Sigmoid colon (tissue), 4 donors: ENCODE measurements at regions not wholly inside any gene's neighbourhood (a gene's known extent, or its start where the extent isn't known, plus 50 kb on each side); places are given as distances from the start of the nearest gene placed in this dataset.

Source experiments
- POLR2AphosphoS5 ChIP-seq, 4 donors: sonication (generic); formaldehyde crosslinking; IDR thresholded peaks; one replicate each; pipeline ENCODE4 v1.6.1; 2017; ENCODE audit warnings: antibody characterized with exemption in 4 of 4
- TF ChIP-seq, protein P1 (sequence below), 4 experiments: fragments of 450-650 bp in 3 of 4; fragments of 200-600 bp in 1 of 4; IDR thresholded peaks; one replicate each; pipeline ENCODE4 v1.5.1; 2016 to 2019; ENCODE audit warnings: antibody characterized with exemption in 4 of 4, mild to moderate bottlenecking in 3 of 4, moderate library complexity in 2 of 4

DNA sequence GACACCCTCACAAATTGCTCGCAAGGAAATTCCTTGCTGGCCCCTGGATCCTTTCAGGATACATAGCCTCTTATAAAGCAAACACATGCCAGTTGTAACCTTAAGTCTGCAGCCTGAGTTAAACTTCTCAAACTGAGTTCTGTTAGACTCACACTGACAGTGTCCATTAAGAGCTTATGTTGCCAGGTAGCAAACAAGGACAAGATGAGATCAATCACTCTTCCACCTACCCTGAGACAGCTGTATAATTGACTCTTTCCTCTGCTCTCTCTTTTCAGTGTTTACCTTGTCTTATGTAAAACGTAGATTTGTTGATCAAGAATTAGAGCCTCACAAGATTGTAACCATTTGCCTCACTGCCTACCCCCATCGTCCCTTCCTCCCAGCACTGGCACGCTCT is 359.8 kb downstream of the EPM2A start:
- TF ChIP-seq POLR2AphosphoS5 (IDR thresholded peaks at IDR 0.05): no peak
- TF ChIP-seq, protein P1, sequence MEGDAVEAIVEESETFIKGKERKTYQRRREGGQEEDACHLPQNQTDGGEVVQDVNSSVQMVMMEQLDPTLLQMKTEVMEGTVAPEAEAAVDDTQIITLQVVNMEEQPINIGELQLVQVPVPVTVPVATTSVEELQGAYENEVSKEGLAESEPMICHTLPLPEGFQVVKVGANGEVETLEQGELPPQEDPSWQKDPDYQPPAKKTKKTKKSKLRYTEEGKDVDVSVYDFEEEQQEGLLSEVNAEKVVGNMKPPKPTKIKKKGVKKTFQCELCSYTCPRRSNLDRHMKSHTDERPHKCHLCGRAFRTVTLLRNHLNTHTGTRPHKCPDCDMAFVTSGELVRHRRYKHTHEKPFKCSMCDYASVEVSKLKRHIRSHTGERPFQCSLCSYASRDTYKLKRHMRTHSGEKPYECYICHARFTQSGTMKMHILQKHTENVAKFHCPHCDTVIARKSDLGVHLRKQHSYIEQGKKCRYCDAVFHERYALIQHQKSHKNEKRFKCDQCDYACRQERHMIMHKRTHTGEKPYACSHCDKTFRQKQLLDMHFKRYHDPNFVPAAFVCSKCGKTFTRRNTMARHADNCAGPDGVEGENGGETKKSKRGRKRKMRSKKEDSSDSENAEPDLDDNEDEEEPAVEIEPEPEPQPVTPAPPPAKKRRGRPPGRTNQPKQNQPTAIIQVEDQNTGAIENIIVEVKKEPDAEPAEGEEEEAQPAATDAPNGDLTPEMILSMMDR (IDR thresholded peaks at IDR 0.05): no peak
